Activated B cell treated with CpG ODN at 0.5 μM for 24 hours (primary cell): ENCODE measurements at regions not wholly inside any gene's neighbourhood (a gene's known extent, or its start where the extent isn't known, plus 50 kb on each side); places are given as distances from the start of the nearest gene placed in this dataset.

Source experiments
- ATAC-seq: fragments of 200-7000 bp; cut with Tn5 transposase; one replicate; pipeline ENCODE4 v1.10.0; 2021; ENCODE audit warnings: low read depth, mild to moderate bottlenecking, moderate library complexity
- CTCF ChIA-PET: fragments of 350-600 bp; sonication (Branson Sonifier 250); formaldehyde crosslinking; loops from one replicate; lab custom pipeline; 2021; ENCODE audit warnings: antibody characterized with exemption; lab: Charles Lee
- POLR2A ChIA-PET: fragments of 350-600 bp; sonication (Branson Sonifier 250); formaldehyde crosslinking; loops from one replicate; lab custom pipeline; 2021; ENCODE audit warnings: antibody characterized with exemption; lab: Charles Lee
- DNase-seq: peaks from one replicate; pipeline ENCODE4 v3.0.0; 2022
- H3K27ac Mint-ChIP-seq: one replicate; pipeline ENCODE4 v1.8.0; 2020; ENCODE audit warnings: mixed read lengths
- H3K27me3 Mint-ChIP-seq: one replicate; pipeline ENCODE4 v1.8.0; 2021; ENCODE audit warnings: mixed read lengths
- H3K36me3 Mint-ChIP-seq: one replicate; pipeline ENCODE4 v1.8.0; 2021; ENCODE audit warnings: low read depth, mixed read lengths
- H3K4me1 Mint-ChIP-seq: one replicate; pipeline ENCODE4 v1.8.0; 2021; ENCODE audit warnings: mixed read lengths
- H3K4me3 Mint-ChIP-seq: one replicate; pipeline ENCODE4 v1.8.0; 2020; ENCODE audit warnings: mild to moderate bottlenecking, mixed read lengths
- H3K9me3 Mint-ChIP-seq: one replicate; pipeline ENCODE4 v1.8.0; 2020; ENCODE audit warnings: mixed read lengths
- CTCF ChIP-seq: fragments of 200-600 bp; IDR thresholded peaks from one replicate; pipeline ENCODE4 v1.8.0; 2022; ENCODE audit warnings: antibody characterized with exemption, mild to moderate bottlenecking
- intact Hi-C: fragments of 100-400 bp; cut with micrococcal nuclease; formaldehyde crosslinking; loops from one replicate; pipeline ENCODE4 v1.15.1; 2024

- no peaks in the 10 kb centered on the region for H3K36me3 Mint-ChIP-seq
- ChIA-PET CTCF (no interaction called here), POLR2A (no interaction called here)
- no peak overlapping the region for H3K4me3 Mint-ChIP-seq
- H3K4me1 Mint-ChIP-seq = peaks cover 6% of the 10 kb centered on the region
- ATAC-seq (no peak), DNase-seq (no peak)
- no peak for TF ChIP-seq CTCF
- H3K27me3 Mint-ChIP-seq = peaks cover 16% of the 10 kb centered on the region
- no peak overlapping the region for H3K27ac Mint-ChIP-seq
- intact Hi-C loops = no loop called here
- no peaks in the 10 kb centered on the region for H3K9me3 Mint-ChIP-seq
These were observed 340.5 kb upstream of the PRDM1 start for GRCh38 chr6:105745464-105746129.

- Mint-ChIP-seq H3K27ac (no peak overlapping the region), H3K36me3 (no peaks in the 10 kb centered on the region)
These were observed 341.3 kb upstream of the PRDM1 start for GRCh38 chr6:105744815-105745214.

GRCh38 chr6:105740946-105741645, 338.2 kb upstream of the PREP start:
- TF ChIP-seq CTCF = no peak
- H3K4me1 Mint-ChIP-seq = peaks cover 6% of the 10 kb centered on the region
- H3K9me3 Mint-ChIP-seq = no peaks in the 10 kb centered on the region
- no peak for DNase-seq
- H3K27me3 Mint-ChIP-seq = peaks cover 14% of the 10 kb centered on the region
- no peak overlapping the region for H3K27ac Mint-ChIP-seq
- no peaks in the 10 kb centered on the region for H3K36me3 Mint-ChIP-seq
- ATAC-seq = peak; percentile 52
- ChIA-PET POLR2A (no interaction called here), CTCF (no interaction called here)
- intact Hi-C loops = no loop called here
- no peak overlapping the region for H3K4me3 Mint-ChIP-seq

More at GRCh38 chr6:105744815-105745214, 341.3 kb upstream of the PRDM1 start:
- TF ChIP-seq CTCF = no peak
- peaks cover 6% of the 10 kb centered on the region for H3K4me1 Mint-ChIP-seq
- ATAC-seq (no peak), DNase-seq (no peak)
- H3K4me3 Mint-ChIP-seq = no peak overlapping the region
- intact Hi-C loops = no loop called here
- H3K27me3 Mint-ChIP-seq = peaks cover 14% of the 10 kb centered on the region
- H3K9me3 Mint-ChIP-seq = no peaks in the 10 kb centered on the region
- ChIA-PET CTCF (no interaction called here), POLR2A (no interaction called here)

- Mint-ChIP-seq H3K27me3 (peaks cover 14% of the 10 kb centered on the region), H3K4me1 (peaks cover 6% of the 10 kb centered on the region), H3K9me3 (no peaks in the 10 kb centered on the region), H3K36me3 (no peaks in the 10 kb centered on the region), H3K27ac (no peak overlapping the region), H3K4me3 (no peak overlapping the region)
- intact Hi-C loops = no loop called here
- DNase-seq (no peak), ATAC-seq (no peak)
- no peak for TF ChIP-seq CTCF
- POLR2A ChIA-PET = no interaction called here
- CTCF ChIA-PET = interaction anchor here (1.4 kb wide), 1 partner anchor 484 kb away, joined by 6 read pairs; no protein-coding TSS in a partner anchor
These were observed 336.9 kb upstream of the PREP start for GRCh38 chr6:105739764-105740163.

GRCh38 chr6:105733556-105734162, 330.8 kb upstream of the PREP start:
- POLR2A ChIA-PET = no interaction called here
- Mint-ChIP-seq H3K27ac (no peak overlapping the region), H3K27me3 (no peaks in the 10 kb centered on the region), H3K9me3 (no peaks in the 10 kb centered on the region), H3K36me3 (no peaks in the 10 kb centered on the region), H3K4me1 (no peaks in the 10 kb centered on the region), H3K4me3 (no peak overlapping the region)
- peak; percentile 39 for TF ChIP-seq CTCF
- CTCF ChIA-PET = interaction anchor here (1.3 to 3.5 kb wide), 5 partner anchors 302 to 490 kb away, joined by 5 to 27 read pairs (median 6); no protein-coding TSS in a partner anchor
- intact Hi-C loops = loop anchor here (1.0 to 2.0 kb wide), 6 partner anchors 249 to 568 kb away; partner anchors contain the start of gene PRDM1
- DNase-seq (no peak), ATAC-seq (no peak)
